NCI-H748 (cell line): ENCODE measurements at regions not wholly inside any gene's neighbourhood (a gene's known extent, or its start where the extent isn't known, plus 50 kb on each side); places are given as distances from the start of the nearest gene placed in this dataset.
"Not testable (repeated sequence)": the region's sequence is repeated elsewhere in the genome, so short reads cannot be mapped to it uniquely, and the experiment has no call there.

Experiments used
- DNase-seq: peaks from one replicate; lab custom pipeline; 2025; ENCODE audit not compliant: unreplicated experiment; lab: John Stamatoyannopoulos, UW

- DNase-seq = not testable (repeated sequence)
Measured at GRCh38 chr4:137405833-137406232, 126.5 kb downstream of the PCDH18 start.

GRCh38 chr4:137394018-137394417 is 138.3 kb downstream of the PCDH18 start:
- peak; percentile 82 for DNase-seq

GRCh38 chr4:137393044-137393443 is 139.2 kb downstream of the PCDH18 start:
- DNase-seq = peak; percentile 88

- DNase-seq = no peak
Measured at GRCh38 chr4:137390707-137391106, 141.6 kb downstream of the PCDH18 start.

GRCh38 chr4:137389911-137390520 is 142.3 kb downstream of the PCDH18 start:
- no peak for DNase-seq

- DNase-seq = no peak
Measured at GRCh38 chr4:137387924-137388323, 144.4 kb downstream of the PCDH18 start.

GRCh38 chr4:137384476-137384875 is 147.8 kb downstream of the PCDH18 start:
- no peak for DNase-seq

- DNase-seq = no peak
Measured at GRCh38 chr4:137378821-137379220, 153.5 kb downstream of the PCDH18 start.

- no peak for DNase-seq
Measured at GRCh38 chr4:137378393-137378792, 153.9 kb downstream of the PCDH18 start.

- no peak for DNase-seq
Measured at GRCh38 chr4:137376312-137376711, 156.0 kb downstream of the PCDH18 start.

GRCh38 chr4:137375111-137375850 is 157.0 kb downstream of the PCDH18 start:
- no peak for DNase-seq

- DNase-seq = no peak
Measured at GRCh38 chr4:137370679-137371078, 161.6 kb downstream of the PCDH18 start.

GRCh38 chr4:137370206-137370633 is 162.1 kb downstream of the PCDH18 start:
- no peak for DNase-seq

GRCh38 chr4:137367620-137368019 is 164.7 kb downstream of the PCDH18 start:
- DNase-seq = no peak

- no peak for DNase-seq
Measured at GRCh38 chr4:137363496-137363895, 168.8 kb downstream of the PCDH18 start.

GRCh38 chr4:137361756-137362470 is 170.4 kb downstream of the PCDH18 start:
- no peak for DNase-seq

GRCh38 chr4:137360761-137361160 is 171.5 kb downstream of the PCDH18 start:
- DNase-seq = no peak

- no peak for DNase-seq
Measured at GRCh38 chr4:137359691-137360315, 172.5 kb downstream of the PCDH18 start.

- DNase-seq = not testable (repeated sequence)
Measured at GRCh38 chr4:137354562-137354961, 177.7 kb downstream of the PCDH18 start.

- no peak for DNase-seq
Measured at GRCh38 chr4:137347371-137347770, 184.9 kb downstream of the PCDH18 start.

GRCh38 chr4:137345597-137345996 is 186.7 kb downstream of the PCDH18 start:
- no peak for DNase-seq

- no peak for DNase-seq
Measured at GRCh38 chr4:137343221-137343620, 189.1 kb downstream of the PCDH18 start.
